A549 (cell line): ENCODE measurements at regions not wholly inside any gene's neighbourhood (a gene's known extent, or its start where the extent isn't known, plus 50 kb on each side); places are given as distances from the start of the nearest gene placed in this dataset.

Experiments used
- CEBPB ChIP-seq, 2 experiments: fragments of >200 bp in 1 of 2; sonication (Bioruptor Twin) in 1 of 2; formaldehyde crosslinking in 1 of 2; IDR thresholded peaks; 2 replicates each; pipeline ENCODE4 v1.6.1; 2012 to 2016
- CTCF ChIP-seq: fragments of >200 bp; sonication (Bioruptor Twin); formaldehyde crosslinking; IDR thresholded peaks from 3 replicates; pipeline ENCODE4 v1.5.1; 2016
- EHMT2 ChIP-seq: fragments of 200-600 bp; sonication (generic); IDR thresholded peaks from 2 replicates; pipeline ENCODE4 v1.6.1; 2016; ENCODE audit warnings: antibody characterized with exemption, low read depth, mild to moderate bottlenecking, moderate library complexity
- EP300 ChIP-seq, 2 experiments: fragments of >200 bp; sonication (Bioruptor Twin); formaldehyde crosslinking; IDR thresholded peaks; 2 replicates in 1 of 2; 3 replicates in 1 of 2; pipeline ENCODE4 v1.6.1; 2016 to 2017
- FOSL2 ChIP-seq, 2 experiments: fragments of 450-650 bp in 1 of 2; fragments of >200 bp in 1 of 2; sonication (Bioruptor Twin) in 1 of 2; formaldehyde crosslinking; IDR thresholded peaks; 2 replicates each; pipeline versions ENCODE4 v1.5.0 to v1.6.1; 2016 to 2020; ENCODE audit warnings: mild to moderate bottlenecking in 1 of 2, moderate library complexity in 1 of 2
- HDAC2 ChIP-seq: fragments of 200-600 bp; sonication (generic); IDR thresholded peaks from 2 replicates; pipeline ENCODE4 v1.6.1; 2016
- MAFK ChIP-seq: fragments of 450-650 bp; IDR thresholded peaks from 2 replicates; pipeline ENCODE4 v1.6.1; 2014; ENCODE audit not compliant: partially characterized antibody
- POLR2A ChIP-seq: IDR thresholded peaks from 2 replicates; pipeline ENCODE4 v1.6.1; 2012; ENCODE audit warnings: mild to moderate bottlenecking, low read length
- ZC3H11A ChIP-seq: fragments of 450-650 bp; IDR thresholded peaks from 2 replicates; pipeline ENCODE4 v1.6.1; 2014; ENCODE audit warnings: antibody characterized with exemption, mild to moderate bottlenecking

GRCh38 chr1:81186261-81186660 lies 614.5 kb upstream of the ADGRL2 start:
- TF ChIP-seq MAFK, result no peak
- no peak for TF ChIP-seq CTCF
- TF ChIP-seq EHMT2, result no peak
- TF ChIP-seq FOSL2 (IDR thresholded peaks at IDR 0.05), result no peak
- no peak for TF ChIP-seq FOSL2 (CRISPR knock-in tag; IDR thresholded peaks at IDR 0.05)
- no peak for TF ChIP-seq POLR2A
- no peak for TF ChIP-seq EP300 (IDR thresholded peaks at IDR 0.05)
- TF ChIP-seq CEBPB (IDR thresholded peaks at IDR 0.05), result no peak
- no peak for TF ChIP-seq ZC3H11A
- no peak for TF ChIP-seq HDAC2
